Bronchial epithelial cell (primary cell): ENCODE measurements at regions not wholly inside any gene's neighbourhood (a gene's known extent, or its start where the extent isn't known, plus 50 kb on each side); places are given as distances from the start of the nearest gene placed in this dataset.
"Not testable (repeated sequence)": the region's sequence is repeated elsewhere in the genome, so short reads cannot be mapped to it uniquely, and the experiment has no call there.

ENCODE experiments used
- DNase-seq: peaks from one replicate; pipeline ENCODE4 v3.0.0-alpha.2; 2010; ENCODE audit warnings: low read depth
- FAIRE-seq: peaks from 2 replicates; lab custom pipeline; 2011; peaks lifted over from hg19 to GRCh38; lab: Jason Lieb, UNC
- H3K27me3 ChIP-seq: 2 replicates; pipeline ENCODE4 v1.5.1; 2011; ENCODE audit warnings: low read length; ENCODE audit not compliant: control insufficient read depth, insufficient read depth
- H3K36me3 ChIP-seq: 2 replicates; pipeline ENCODE4 v1.5.1; 2011; ENCODE audit warnings: low read length; ENCODE audit not compliant: control insufficient read depth, insufficient read depth
- H3K4me3 ChIP-seq: 2 replicates; pipeline ENCODE4 v1.5.1; 2011; ENCODE audit warnings: mild to moderate bottlenecking, low read depth, low read length, control low read depth
- CTCF ChIP-seq: IDR thresholded peaks from 2 replicates; pipeline ENCODE4 v1.5.1; 2011; ENCODE audit warnings: mild to moderate bottlenecking, moderate library complexity, low read length, control low read depth, inconsistent platforms; ENCODE audit not compliant: insufficient read depth, severe bottlenecking

- DNase-seq (no peak), FAIRE-seq (no peak)
- TF ChIP-seq CTCF, result no peak
- Histone ChIP-seq H3K27me3 (no peaks in the 10 kb centered on the region), H3K4me3 (no peak overlapping the region), H3K36me3 (no peaks in the 10 kb centered on the region)
Measured at GRCh38 chr10:124150807-124151417, 57.5 kb upstream of the CHST15 start.

GRCh38 chr10:124150189-124150806 lies 56.9 kb upstream of the CHST15 start:
- no peak for TF ChIP-seq CTCF
- Histone ChIP-seq H3K36me3 (no peaks in the 10 kb centered on the region), H3K4me3 (no peak overlapping the region), H3K27me3 (no peaks in the 10 kb centered on the region)
- DNase-seq (no peak), FAIRE-seq (no peak)

GRCh38 chr10:124149189-124150042 lies 56.0 kb upstream of the CHST15 start:
- TF ChIP-seq CTCF, result no peak
- Histone ChIP-seq H3K27me3 (no peaks in the 10 kb centered on the region), H3K4me3 (no peak overlapping the region), H3K36me3 (no peaks in the 10 kb centered on the region)
- DNase-seq (no peak), FAIRE-seq (no peak)

- FAIRE-seq, H3K4me3 ChIP-seq, H3K27me3 ChIP-seq, H3K36me3 ChIP-seq, DNase-seq: not testable (repeated sequence)
Measured at GRCh38 chr10:124148509-124149188, 55.3 kb upstream of the CHST15 start.

GRCh38 chr10:124146483-124146882 lies 53.1 kb upstream of the CHST15 start:
- TF ChIP-seq CTCF, result no peak
- no peak for FAIRE-seq
- DNase-seq, result no peak
- no peaks in the 10 kb centered on the region for H3K36me3 ChIP-seq
- no peak overlapping the region for H3K4me3 ChIP-seq
- H3K27me3 ChIP-seq, result no peaks in the 10 kb centered on the region
